GM12891 (cell line): ENCODE measurements at regions not wholly inside any gene's neighbourhood (a gene's known extent, or its start where the extent isn't known, plus 50 kb on each side); places are given as distances from the start of the nearest gene placed in this dataset.

ENCODE experiments used
- POLR2A ChIP-seq: IDR thresholded peaks from 2 replicates; pipeline ENCODE4 v1.6.1; 2011; ENCODE audit warnings: low read depth, low read length, control low read depth
- POLR2AphosphoS5 ChIP-seq: IDR thresholded peaks from 2 replicates; pipeline ENCODE4 v1.6.1; 2011; ENCODE audit warnings: low read depth, low read length, control low read depth
- POU2F2 ChIP-seq: IDR thresholded peaks from 2 replicates; pipeline ENCODE4 v1.6.1; 2011; ENCODE audit warnings: low read depth, mild to moderate bottlenecking, control low read depth, low read length, moderate library complexity
- SPI1 ChIP-seq: IDR thresholded peaks from 2 replicates; pipeline ENCODE4 v1.6.1; 2011; ENCODE audit warnings: low read depth, low read length, control low read depth
- TAF1 ChIP-seq: IDR thresholded peaks from 2 replicates; pipeline ENCODE4 v1.6.1; 2011; ENCODE audit warnings: low read depth, low read length, control low read depth

- no peak for TF ChIP-seq POLR2AphosphoS5
- no peak for TF ChIP-seq TAF1
- no peak for TF ChIP-seq POLR2A
- TF ChIP-seq POU2F2 = no peak
- TF ChIP-seq SPI1 = no peak
Observed at GRCh38 chr6:17012421-17013225, 89.2 kb upstream of the STMND1 start.
